SK-N-SH treated with all-trans-retinoic acid at 6 μM for 48 hours (cell line): ENCODE measurements at regions not wholly inside any gene's neighbourhood (a gene's known extent, or its start where the extent isn't known, plus 50 kb on each side); places are given as distances from the start of the nearest gene placed in this dataset.

Source experiments
- ATAC-seq: fragments of 200-7000 bp; cut with Tn5 transposase; 3 replicates; pipeline ENCODE4 v1.9.1; 2020; ENCODE audit warnings: mild to moderate bottlenecking, moderate library complexity
- ARNTL ChIP-seq: fragments of 450-650 bp; formaldehyde crosslinking; IDR thresholded peaks from 2 replicates; pipeline ENCODE4 v1.5.0; 2020; ENCODE audit warnings: low read depth, mild to moderate bottlenecking, moderate library complexity, borderline replicate concordance
- BACH2 ChIP-seq: fragments of 250-450 bp; sonication (Bioruptor Pico); IDR thresholded peaks from 2 replicates; pipeline ENCODE4 v1.9.0; 2021; ENCODE audit warnings: mild to moderate bottlenecking, borderline replicate concordance
- CREB5 ChIP-seq: fragments of 250-450 bp; sonication (Bioruptor Pico); IDR thresholded peaks from 2 replicates; pipeline ENCODE4 v1.5.1; 2020; ENCODE audit warnings: low read depth, mild to moderate bottlenecking, moderate library complexity
- CSDC2 ChIP-seq: fragments of 250-450 bp; sonication (Bioruptor Pico); IDR thresholded peaks from 2 replicates; pipeline ENCODE4 v1.5.0; 2020; ENCODE audit warnings: mild to moderate bottlenecking, moderate library complexity
- CSRNP3 ChIP-seq: fragments of 250-450 bp; sonication (Bioruptor Pico); IDR thresholded peaks from 2 replicates; pipeline ENCODE4 v1.5.1; 2021; ENCODE audit warnings: mild to moderate bottlenecking, moderate library complexity
- ESRRG ChIP-seq: fragments of 250-450 bp; sonication (Bioruptor Pico); IDR thresholded peaks from 2 replicates; pipeline ENCODE4 v1.6.1; 2021; ENCODE audit warnings: mild to moderate bottlenecking
- GLIS3 ChIP-seq: fragments of 250-450 bp; sonication (Bioruptor Pico); IDR thresholded peaks from 2 replicates; pipeline ENCODE4 v1.5.0; 2020; ENCODE audit warnings: mild to moderate bottlenecking, moderate library complexity
- OSR1 ChIP-seq: fragments of 250-450 bp; sonication (Bioruptor Pico); IDR thresholded peaks from 2 replicates; pipeline ENCODE4 v1.8.0; 2022; ENCODE audit warnings: moderate library complexity, mild to moderate bottlenecking, inconsistent platforms
- PATZ1 ChIP-seq: fragments of 250-450 bp; sonication (Bioruptor Pico); IDR thresholded peaks from 2 replicates; pipeline ENCODE4 v1.8.0; 2020; ENCODE audit warnings: mild to moderate bottlenecking, moderate library complexity, borderline replicate concordance
- POU6F1 ChIP-seq: fragments of 250-450 bp; sonication (Bioruptor Pico); IDR thresholded peaks from 2 replicates; pipeline ENCODE4 v1.8.0; 2021; ENCODE audit warnings: low read depth, mild to moderate bottlenecking, moderate library complexity, borderline replicate concordance
- PPARA ChIP-seq: fragments of 250-450 bp; sonication (Bioruptor Pico); IDR thresholded peaks from 2 replicates; pipeline ENCODE4 v1.5.0; 2020; ENCODE audit warnings: mild to moderate bottlenecking, borderline replicate concordance
- RARB ChIP-seq: fragments of 250-450 bp; sonication (Bioruptor Pico); IDR thresholded peaks from 2 replicates; pipeline ENCODE4 v1.8.0; 2021; ENCODE audit warnings: mild to moderate bottlenecking, moderate library complexity
- TCF4 ChIP-seq: fragments of 250-450 bp; sonication (Bioruptor Pico); IDR thresholded peaks from 2 replicates; pipeline ENCODE4 v1.8.0; 2021; ENCODE audit warnings: mild to moderate bottlenecking, moderate library complexity, borderline replicate concordance
- TOX ChIP-seq: fragments of 250-450 bp; sonication (Bioruptor Pico); IDR thresholded peaks from 2 replicates; pipeline ENCODE4 v1.8.0; 2021; ENCODE audit warnings: mild to moderate bottlenecking, moderate library complexity, borderline replicate concordance
- TSHZ2 ChIP-seq: fragments of 250-450 bp; sonication (Bioruptor Pico); IDR thresholded peaks from 2 replicates; pipeline ENCODE4 v1.5.0; 2020; ENCODE audit warnings: mild to moderate bottlenecking, moderate library complexity
- ZC3H10 ChIP-seq: fragments of 250-450 bp; sonication (Bioruptor Pico); IDR thresholded peaks from 2 replicates; pipeline ENCODE4 v1.5.1; 2021; ENCODE audit warnings: mild to moderate bottlenecking, moderate library complexity
- ZFP3 ChIP-seq: fragments of 250-450 bp; sonication (Bioruptor Pico); IDR thresholded peaks from 2 replicates; pipeline ENCODE4 v1.5.0; 2020; ENCODE audit warnings: mild to moderate bottlenecking, moderate library complexity
- ZFP30 ChIP-seq: fragments of 450-650 bp; formaldehyde crosslinking; IDR thresholded peaks from 2 replicates; pipeline ENCODE4 v1.5.0; 2022; ENCODE audit warnings: mild to moderate bottlenecking, moderate library complexity
- ZNF70 ChIP-seq: fragments of 450-650 bp; formaldehyde crosslinking; IDR thresholded peaks from 2 replicates; pipeline ENCODE4 v1.5.0; 2020; ENCODE audit warnings: mild to moderate bottlenecking, moderate library complexity
- ZNF8 ChIP-seq: fragments of 450-650 bp; formaldehyde crosslinking; IDR thresholded peaks from 2 replicates; pipeline ENCODE4 v1.5.0; 2020; ENCODE audit warnings: mild to moderate bottlenecking, moderate library complexity

GRCh38 chr13:105151639-105152038 is 1383.8 kb downstream of the EFNB2 start:
- TF ChIP-seq GLIS3 (CRISPR knock-in tag): no peak
- TF ChIP-seq ESRRG (CRISPR knock-in tag): no peak
- TF ChIP-seq CREB5 (CRISPR knock-in tag): no peak
- TF ChIP-seq ZFP30 (CRISPR knock-in tag): no peak
- no peak for TF ChIP-seq ZFP3 (CRISPR knock-in tag)
- TF ChIP-seq BACH2 (CRISPR knock-in tag): no peak
- no peak for TF ChIP-seq RARB (CRISPR knock-in tag)
- TF ChIP-seq ZC3H10 (CRISPR knock-in tag): no peak
- no peak for TF ChIP-seq PPARA (CRISPR knock-in tag)
- no peak for TF ChIP-seq OSR1
- TF ChIP-seq TSHZ2 (CRISPR knock-in tag): no peak
- TF ChIP-seq ARNTL (CRISPR knock-in tag): no peak
- TF ChIP-seq POU6F1 (CRISPR knock-in tag): no peak
- TF ChIP-seq TCF4 (CRISPR knock-in tag): no peak
- no peak for ATAC-seq

- no peak for TF ChIP-seq CSRNP3 (CRISPR knock-in tag)
- TF ChIP-seq ZFP30 (CRISPR knock-in tag): no peak
- TF ChIP-seq TOX: no peak
- no peak for TF ChIP-seq RARB (CRISPR knock-in tag)
- TF ChIP-seq ARNTL (CRISPR knock-in tag): no peak
- no peak for TF ChIP-seq CSDC2 (CRISPR knock-in tag)
- no peak for TF ChIP-seq CREB5 (CRISPR knock-in tag)
- TF ChIP-seq PATZ1 (CRISPR knock-in tag): no peak
- no peak for TF ChIP-seq ZNF70 (CRISPR knock-in tag)
- no peak for TF ChIP-seq PPARA (CRISPR knock-in tag)
- ATAC-seq: no peak
Observed at GRCh38 chr13:105147461-105147860, 1388.0 kb downstream of the EFNB2 start.

- ATAC-seq: no peak
- TF ChIP-seq ZNF8 (no peak), POU6F1 (CRISPR knock-in tag) (no peak), PPARA (CRISPR knock-in tag) (no peak)
Observed at GRCh38 chr13:105144936-105145335, 1390.5 kb downstream of the EFNB2 start.
